Nucleus accumbens (tissue), 56 donors: ENCODE measurements at regions not wholly inside any gene's neighbourhood (a gene's known extent, or its start where the extent isn't known, plus 50 kb on each side); places are given as distances from the start of the nearest gene placed in this dataset.
"Not testable (repeated sequence)": the region's sequence is repeated elsewhere in the genome, so short reads cannot be mapped to it uniquely, and the experiment has no call there.

ENCODE experiments used
- DNase-seq, 56 donors: peaks; one replicate each; lab custom pipeline; 2025; lab: John Stamatoyannopoulos, UW

GRCh38 chrX:34576864-34577263 is 80.2 kb downstream of the TMEM47 start:
- no peak for DNase-seq

- DNase-seq = no peak
These were observed 91.1 kb downstream of the TMEM47 start for GRCh38 chrX:34565981-34566380.

GRCh38 chrX:34563804-34564203 is 93.3 kb downstream of the TMEM47 start:
- DNase-seq = no peak

- no peak for DNase-seq
These were observed 94.0 kb downstream of the TMEM47 start for GRCh38 chrX:34563061-34563460.

- DNase-seq = no peak
These were observed 95.1 kb downstream of the TMEM47 start for GRCh38 chrX:34562006-34562405.

- no peak for DNase-seq
These were observed 96.9 kb downstream of the TMEM47 start for GRCh38 chrX:34560180-34560579.

- no peak for DNase-seq
These were observed 97.8 kb downstream of the TMEM47 start for GRCh38 chrX:34559325-34559724.

- no peak for DNase-seq
These were observed 99.4 kb downstream of the TMEM47 start for GRCh38 chrX:34557733-34558132.

GRCh38 chrX:34555481-34555880 is 101.6 kb downstream of the TMEM47 start:
- no peak for DNase-seq

GRCh38 chrX:34546366-34546765 is 110.7 kb downstream of the TMEM47 start:
- no peak for DNase-seq

GRCh38 chrX:34528081-34528480 is 129.0 kb downstream of the TMEM47 start:
- no peak for DNase-seq

- no peak for DNase-seq
These were observed 135.5 kb downstream of the TMEM47 start for GRCh38 chrX:34521563-34521962.

GRCh38 chrX:34509394-34509793 is 147.7 kb downstream of the TMEM47 start:
- DNase-seq = no peak

GRCh38 chrX:34503119-34503518 is 154.0 kb downstream of the TMEM47 start:
- no peak for DNase-seq

- DNase-seq = no peak
These were observed 164.0 kb downstream of the TMEM47 start for GRCh38 chrX:34493086-34493485.

GRCh38 chrX:34491126-34491525 is 166.0 kb downstream of the TMEM47 start:
- DNase-seq = no peak

GRCh38 chrX:34487364-34487763 is 169.7 kb downstream of the TMEM47 start:
- DNase-seq = no peak

GRCh38 chrX:34483980-34484379 is 173.1 kb downstream of the TMEM47 start:
- no peak for DNase-seq

GRCh38 chrX:34470507-34470906 is 186.6 kb downstream of the TMEM47 start:
- no peak for DNase-seq

GRCh38 chrX:34467437-34467836 is 189.6 kb downstream of the TMEM47 start:
- DNase-seq = no peak

- DNase-seq = not testable (repeated sequence)
These were observed 193.9 kb downstream of the TMEM47 start for GRCh38 chrX:34463220-34463619.

- DNase-seq = not testable (repeated sequence)
These were observed 199.2 kb downstream of the TMEM47 start for GRCh38 chrX:34457850-34458249.

GRCh38 chrX:34437586-34437985 is 219.5 kb downstream of the TMEM47 start:
- no peak for DNase-seq

- DNase-seq = no peak
These were observed 230.8 kb downstream of the TMEM47 start for GRCh38 chrX:34426334-34426733.
